B cell (primary cell): ENCODE measurements at regions not wholly inside any gene's neighbourhood (a gene's known extent, or its start where the extent isn't known, plus 50 kb on each side); places are given as distances from the start of the nearest gene placed in this dataset.
"Not testable (repeated sequence)": the region's sequence is repeated elsewhere in the genome, so short reads cannot be mapped to it uniquely, and the experiment has no call there.

Experiments used
- ATAC-seq: fragments of 200-7000 bp; cut with Tn5 transposase; one replicate; pipeline ENCODE4 v1.10.0; 2021; ENCODE audit warnings: low read depth, mild to moderate bottlenecking, moderate number of reproducible peaks, moderate library complexity
- CTCF ChIA-PET: fragments of 350-600 bp; sonication (Branson Sonifier 250); formaldehyde crosslinking; loops from one replicate; lab custom pipeline; 2021; ENCODE audit warnings: antibody characterized with exemption, inconsistent platforms; lab: Charles Lee
- POLR2A ChIA-PET: fragments of 350-600 bp; sonication (Branson Sonifier 250); formaldehyde crosslinking; loops from one replicate; lab custom pipeline; 2021; ENCODE audit warnings: antibody characterized with exemption; lab: Charles Lee
- DNase-seq: peaks from one replicate; pipeline ENCODE4 v3.0.0; 2013
- H2AFZ ChIP-seq: 2 replicates; pipeline ENCODE4 v1.6.1; 2012; ENCODE audit warnings: mild to moderate bottlenecking, low read depth, low read length; ENCODE audit not compliant: insufficient read depth, poor library complexity, severe bottlenecking
- H3K27ac ChIP-seq, 2 donors: 1 replicate in 1 of 2; 2 replicates in 1 of 2; pipeline ENCODE4 v1.5.1; 2012 to 2013; ENCODE audit warnings: low read length in 2 of 2, mild to moderate bottlenecking in 2 of 2, moderate library complexity in 1 of 2
- H3K27me3 ChIP-seq, 4 experiments: fragments of 200-600 bp in 1 of 4; sonication (generic) in 1 of 4; replicated peaks in 1 of 4; 1 replicate in 2 of 4; 2 replicates in 2 of 4; pipeline versions ENCODE4 v1.6.1 to v1.7.0; 2013 to 2016; ENCODE audit warnings: low read length in 3 of 4, mild to moderate bottlenecking in 2 of 4, mixed read lengths in 1 of 4, moderate library complexity in 1 of 4; ENCODE audit not compliant: insufficient read depth in 4 of 4, control insufficient read depth in 3 of 4; ENCODE audit errors: control extremely low read depth in 1 of 4
- H3K36me3 ChIP-seq, 2 experiments: replicated peaks in 1 of 2; 1 replicate in 1 of 2; 2 replicates in 1 of 2; pipeline versions ENCODE4 v1.6.1 to v1.7.1; 2013; ENCODE audit warnings: low read length in 1 of 2; ENCODE audit not compliant: insufficient read depth in 2 of 2, control insufficient read depth in 1 of 2; ENCODE audit errors: control extremely low read depth in 1 of 2, extremely low read depth in 1 of 2
- H3K4me1 ChIP-seq, 2 donors: fragments of 200-600 bp in 1 of 2; sonication (generic) in 1 of 2; 1 replicate in 1 of 2; 2 replicates in 1 of 2; pipeline versions ENCODE4 v1.5.1 to v1.6.1; 2013 to 2017; ENCODE audit warnings: low read length in 2 of 2; ENCODE audit not compliant: control insufficient read depth in 2 of 2, insufficient read depth in 2 of 2
- H3K4me2 ChIP-seq: replicated peaks from 2 replicates; pipeline ENCODE3; 2012; ENCODE audit warnings: mild to moderate bottlenecking, low read depth, low read length; ENCODE audit not compliant: poor library complexity, severe bottlenecking
- H3K4me3 ChIP-seq, 5 experiments: fragments of 200-600 bp in 1 of 5; sonication (generic) in 1 of 5; 1 replicate in 3 of 5; 2 replicates in 2 of 5; pipeline versions ENCODE4 v1.5.1 to v1.7.0; 2011 to 2016; ENCODE audit warnings: low read length in 4 of 5, mild to moderate bottlenecking in 4 of 5, low read depth in 2 of 5, control low read depth in 1 of 5, moderate library complexity in 1 of 5; ENCODE audit not compliant: insufficient read depth in 1 of 5; ENCODE audit errors: control extremely low read depth in 1 of 5, extremely low read depth in 1 of 5
- H3K79me2 ChIP-seq: fragments of 200-600 bp; sonication (generic); one replicate; pipeline ENCODE4 v1.6.0; 2016; ENCODE audit warnings: low read length; ENCODE audit not compliant: control insufficient read depth, insufficient read depth
- H3K9ac ChIP-seq: fragments of 200-600 bp; sonication (generic); 2 replicates; pipeline ENCODE4 v1.6.1; 2017; ENCODE audit warnings: mild to moderate bottlenecking, low read length, moderate library complexity
- H3K9me3 ChIP-seq, 3 donors: one replicate each; pipeline versions ENCODE4 v1.6.1 to v1.7.1; 2013; ENCODE audit warnings: low read length in 2 of 3; ENCODE audit not compliant: control insufficient read depth in 2 of 3, insufficient read depth in 1 of 3; ENCODE audit errors: control extremely low read depth in 1 of 3
- H4K20me1 ChIP-seq: 2 replicates; pipeline ENCODE4 v1.6.0; 2012; ENCODE audit warnings: mild to moderate bottlenecking, low read length; ENCODE audit not compliant: insufficient read depth, control insufficient read depth, poor library complexity, severe bottlenecking
- H3K27ac Mint-ChIP-seq: one replicate; pipeline ENCODE4 v1.8.0; 2021; ENCODE audit warnings: mixed read lengths
- H3K27me3 Mint-ChIP-seq: one replicate; pipeline ENCODE4 v1.8.0; 2021; ENCODE audit warnings: mixed read lengths
- H3K4me1 Mint-ChIP-seq: one replicate; pipeline ENCODE4 v1.8.0; 2021; ENCODE audit warnings: mixed read lengths
- H3K4me3 Mint-ChIP-seq: one replicate; pipeline ENCODE4 v1.8.0; 2021; ENCODE audit warnings: mixed read lengths
- H3K9me3 Mint-ChIP-seq: one replicate; pipeline ENCODE4 v1.8.0; 2022; ENCODE audit warnings: mixed read lengths; ENCODE audit not compliant: insufficient read depth
- CTCF ChIP-seq: fragments of 200-600 bp; IDR thresholded peaks from one replicate; pipeline ENCODE4 v1.8.0; 2022; ENCODE audit warnings: antibody characterized with exemption, mild to moderate bottlenecking
- EZH2 ChIP-seq: IDR thresholded peaks from 2 replicates; pipeline ENCODE4 v1.6.1; 2012; ENCODE audit warnings: borderline replicate concordance, low read depth, mild to moderate bottlenecking, moderate library complexity, low read length; ENCODE audit not compliant: insufficient read depth, poor library complexity, severe bottlenecking
- WGBS: methylation state at CpG from one replicate; pipeline ENCODE4 v1.1.5; 2013; ENCODE audit warnings: missing lambda C conversion rate; ENCODE audit not compliant: insufficient coverage; 5-methylcytosine and 5-hydroxymethylcytosine counted together
- intact Hi-C: fragments of 100-400 bp; cut with micrococcal nuclease; formaldehyde crosslinking; loops from one replicate; pipeline ENCODE4 v1.10.0; 2022

- Histone ChIP-seq H3K27ac (no peak overlapping the region), H4K20me1 (no peaks in the 10 kb centered on the region), H3K36me3 (no peaks in the 10 kb centered on the region), H3K4me3 (no peak overlapping the region), H3K27me3 (no peaks in the 10 kb centered on the region), H3K79me2 (no peaks in the 10 kb centered on the region), H3K9me3 (peaks cover 0 to 27% (median 14%) of the 10 kb centered on the region in 3 donors), H2AFZ (no peak overlapping the region), H3K9ac (no peak overlapping the region), H3K4me1 (peaks cover 8 to 16% of the 10 kb centered on the region in 2 donors), H3K4me2 (no peak overlapping the region)
- H3K27ac Mint-ChIP-seq, result no peak overlapping the region
- peaks cover 10% of the 10 kb centered on the region for H3K9me3 Mint-ChIP-seq
- POLR2A ChIA-PET, result no interaction called here
- WGBS, result 95% methylated on average over 11 of the region's 14 CpGs
- CTCF ChIA-PET, result no interaction called here
- TF ChIP-seq EZH2 (no peak), CTCF (no peak)
- no peak for ATAC-seq
- intact Hi-C loops, result no loop called here
- peaks cover 5% of the 10 kb centered on the region for H3K27me3 Mint-ChIP-seq
- DNase-seq, result no peak
- H3K4me3 Mint-ChIP-seq, result no peak overlapping the region
- H3K4me1 Mint-ChIP-seq, result peaks cover 25% of the 10 kb centered on the region
Measured at GRCh38 chr6:170143401-170144150, 147.3 kb downstream of the DLL1 start.

- Histone ChIP-seq H3K36me3 (no peaks in the 10 kb centered on the region), H4K20me1 (no peaks in the 10 kb centered on the region), H3K4me3 (no peak overlapping the region), H3K79me2 (no peaks in the 10 kb centered on the region), H3K9ac (no peak overlapping the region), H3K27me3 (no peaks in the 10 kb centered on the region), H2AFZ (no peak overlapping the region), H3K4me2 (no peak overlapping the region), H3K4me1 (peaks cover 4 to 6% of the 10 kb centered on the region in 2 donors), H3K27ac (no peak overlapping the region), H3K9me3 (peaks cover 0 to 36% (median 14%) of the 10 kb centered on the region in 3 donors)
- no peak overlapping the region for H3K27ac Mint-ChIP-seq
- no peaks in the 10 kb centered on the region for H3K27me3 Mint-ChIP-seq
- H3K4me3 Mint-ChIP-seq, result no peak overlapping the region
- peaks cover 10% of the 10 kb centered on the region for H3K9me3 Mint-ChIP-seq
- DNase-seq, result no peak
- POLR2A ChIA-PET, result no interaction called here
- TF ChIP-seq CTCF (no peak), EZH2 (no peak)
- intact Hi-C loops, result no loop called here
- CTCF ChIA-PET, result no interaction called here
- H3K4me1 Mint-ChIP-seq, result peaks cover 16% of the 10 kb centered on the region
- 94% methylated on average over 7 of the region's 7 CpGs for WGBS
- ATAC-seq, result no peak
Measured at GRCh38 chr6:170142559-170142958, 148.3 kb downstream of the DLL1 start.

GRCh38 chr6:170141061-170141460 is 149.8 kb downstream of the DLL1 start:
- H3K27ac ChIP-seq, ATAC-seq, POLR2A ChIA-PET, H3K4me1 Mint-ChIP-seq, H3K4me3 ChIP-seq, H3K4me3 Mint-ChIP-seq, H3K9ac ChIP-seq, H3K9me3 Mint-ChIP-seq, H3K27me3 ChIP-seq, H3K27me3 Mint-ChIP-seq, H3K36me3 ChIP-seq, H3K4me1 ChIP-seq, H3K79me2 ChIP-seq, DNase-seq, H4K20me1 ChIP-seq, H3K4me2 ChIP-seq, CTCF ChIA-PET, H2AFZ ChIP-seq, H3K27ac Mint-ChIP-seq, intact Hi-C loops: not testable (repeated sequence)
- H3K9me3 ChIP-seq, result peaks cover 0 to 36% (median 14%) of the 10 kb centered on the region in 3 donors
- WGBS, result 96% methylated on average over 4 of the region's 10 CpGs
